HCT116 (cell line): ENCODE measurements at regions not wholly inside any gene's neighbourhood (a gene's known extent, or its start where the extent isn't known, plus 50 kb on each side); places are given as distances from the start of the nearest gene placed in this dataset.

Experiments used
- ATAC-seq: fragments of 200-7000 bp; cut with Tn5 transposase; 2 replicates; pipeline ENCODE4 v1.9.1; 2020; ENCODE audit warnings: mild to moderate bottlenecking, moderate library complexity
- BruUV-seq: library from RNA; stranded (reverse); fragments of 400-500 nt; replicated peaks from 2 replicates; lab custom pipeline; 2021; lab: Mats Ljungman, UMichigan
- CTCF ChIA-PET: fragments of 300-600 bp; sonication (Branson Sonifier 250); formaldehyde crosslinking; loops from one replicate; lab custom pipeline; 2021; ENCODE audit warnings: antibody characterized with exemption; lab: Charles Lee
- POLR2A ChIA-PET: fragments of 300-600, 350-600 bp; sonication (Branson Sonifier 250); formaldehyde crosslinking; loops from one replicate; lab custom pipeline; 2021; ENCODE audit warnings: antibody characterized with exemption; lab: Charles Lee
- RAD21 ChIA-PET, 2 experiments: fragments of 300-600 bp; sonication (Branson Sonifier 250); formaldehyde crosslinking; loops; one replicate each; lab custom pipeline; 2023; ENCODE audit warnings: low total read pairs in 2 of 2; ENCODE audit not compliant: uncharacterized antibody in 2 of 2, unreplicated experiment in 2 of 2, low non-redundant PET in 1 of 2; lab: Charles Lee
- DNase-seq: peaks from one replicate; pipeline ENCODE4 v3.0.0-alpha.2; 2010; ENCODE audit warnings: low read depth, low spot score
- H2AFZ ChIP-seq: fragments of 200-600 bp; shearing (Covaris generic), sonication (generic); 2 replicates; pipeline ENCODE4 v1.6.1; 2017; ENCODE audit warnings: low read depth, mixed run types, mixed read lengths, antibody characterized with exemption, low read length; ENCODE audit not compliant: poor library complexity, severe bottlenecking
- H3K27ac ChIP-seq: 2 replicates; pipeline ENCODE4 v1.5.1; 2012; ENCODE audit warnings: low read depth, low read length
- H3K27me3 ChIP-seq: fragments of 200-600 bp; sonication (generic); 2 replicates; pipeline ENCODE4 v1.6.1; 2016; ENCODE audit warnings: mixed run types, low read length, mixed read lengths; ENCODE audit not compliant: insufficient read depth
- H3K36me3 ChIP-seq, 2 experiments: fragments of 200-500 bp in 1 of 2; fragments of 200-600 bp in 1 of 2; sonication (Bioruptor generic) in 1 of 2; sonication (generic) in 1 of 2; 2 replicates each; pipeline versions ENCODE4 v1.5.1 to v1.6.1; 2014 to 2016; ENCODE audit warnings: low read length in 2 of 2, inconsistent platforms in 1 of 2, mixed read lengths in 1 of 2, mixed run types in 1 of 2; ENCODE audit not compliant: insufficient read depth in 2 of 2, control insufficient read depth in 1 of 2
- H3K4me1 ChIP-seq, 2 experiments: fragments of 200-600 bp in 1 of 2; sonication (generic) in 1 of 2; 2 replicates each; pipeline versions ENCODE4 v1.5.1 to v1.6.1; 2012 to 2017; ENCODE audit warnings: low read length in 2 of 2, inconsistent platforms in 1 of 2, mild to moderate bottlenecking in 1 of 2, mixed read lengths in 1 of 2, mixed run types in 1 of 2, moderate library complexity in 1 of 2; ENCODE audit not compliant: insufficient read depth in 2 of 2, control insufficient read depth in 1 of 2
- H3K4me2 ChIP-seq: fragments of 200-600 bp; sonication (generic); 2 replicates; pipeline ENCODE4 v1.6.1; 2017; ENCODE audit warnings: mixed run types, low read length, mixed read lengths
- H3K4me3 ChIP-seq, 2 experiments: fragments of 200-600 bp in 1 of 2; sonication (generic) in 1 of 2; replicated peaks in 1 of 2; 2 replicates each; pipeline ENCODE4 v1.5.1; 2011 to 2016; ENCODE audit warnings: low read length in 2 of 2, control low read depth in 1 of 2, low read depth in 1 of 2, mild to moderate bottlenecking in 1 of 2, mixed read lengths in 1 of 2, mixed run types in 1 of 2
- H3K79me2 ChIP-seq: fragments of 200-600 bp; sonication (generic); 2 replicates; pipeline ENCODE4 v1.6.1; 2017; ENCODE audit warnings: mild to moderate bottlenecking, mixed run types, low read length, moderate library complexity, mixed read lengths; ENCODE audit not compliant: insufficient read depth
- H3K9ac ChIP-seq: fragments of 200-600 bp; sonication (generic); 2 replicates; pipeline ENCODE4 v1.6.1; 2016; ENCODE audit warnings: low read length, mixed read lengths
- H3K9me2 ChIP-seq: fragments of 200-600 bp; sonication (generic), shearing (Covaris generic); 2 replicates; pipeline ENCODE4 v1.6.1; 2017; ENCODE audit warnings: mixed run types, mild to moderate bottlenecking, moderate library complexity; ENCODE audit not compliant: insufficient read depth
- H3K9me3 ChIP-seq, 2 experiments: fragments of 200-500 bp in 1 of 2; fragments of 200-600 bp in 1 of 2; sonication (Bioruptor generic) in 1 of 2; sonication (generic) in 1 of 2; 2 replicates each; pipeline ENCODE4 v1.6.1; 2014 to 2017; ENCODE audit warnings: low read length in 2 of 2, mixed read lengths in 2 of 2, inconsistent platforms in 1 of 2, low read depth in 1 of 2, mild to moderate bottlenecking in 1 of 2, mixed run types in 1 of 2, moderate library complexity in 1 of 2; ENCODE audit not compliant: control insufficient read depth in 1 of 2, insufficient read depth in 1 of 2
- H4K20me1 ChIP-seq: fragments of 200-600 bp; sonication (generic), shearing (Covaris generic); 2 replicates; pipeline ENCODE4 v1.6.1; 2017; ENCODE audit warnings: mixed run types, mild to moderate bottlenecking, moderate library complexity; ENCODE audit not compliant: insufficient read depth
- CEBPB ChIP-seq: IDR thresholded peaks from 2 replicates; pipeline ENCODE4 v1.6.1; 2012; ENCODE audit warnings: low read depth
- FOSL1 ChIP-seq: IDR thresholded peaks from 2 replicates; pipeline ENCODE4 v1.6.1; 2012; ENCODE audit warnings: low read depth
- POLR2A ChIP-seq: IDR thresholded peaks from 2 replicates; pipeline ENCODE4 v1.7.0; 2011; ENCODE audit warnings: borderline replicate concordance; ENCODE audit not compliant: insufficient read depth, insufficient read length; ENCODE audit errors: extremely low read depth
- RAD21 ChIP-seq: IDR thresholded peaks from 2 replicates; pipeline ENCODE4 v1.6.1; 2012; ENCODE audit warnings: low read depth, mild to moderate bottlenecking
- SIN3A ChIP-seq: IDR thresholded peaks from 2 replicates; pipeline ENCODE4 v1.6.1; 2012; ENCODE audit warnings: low read depth
- intact Hi-C: fragments of 100-400 bp; cut with micrococcal nuclease; formaldehyde crosslinking; loops from 2 replicates; pipeline ENCODE4 v1.10.0; 2022
- TF ChIP-seq, protein P1 (sequence below): IDR thresholded peaks from 2 replicates; pipeline ENCODE4 v1.6.1; 2012

DNA sequence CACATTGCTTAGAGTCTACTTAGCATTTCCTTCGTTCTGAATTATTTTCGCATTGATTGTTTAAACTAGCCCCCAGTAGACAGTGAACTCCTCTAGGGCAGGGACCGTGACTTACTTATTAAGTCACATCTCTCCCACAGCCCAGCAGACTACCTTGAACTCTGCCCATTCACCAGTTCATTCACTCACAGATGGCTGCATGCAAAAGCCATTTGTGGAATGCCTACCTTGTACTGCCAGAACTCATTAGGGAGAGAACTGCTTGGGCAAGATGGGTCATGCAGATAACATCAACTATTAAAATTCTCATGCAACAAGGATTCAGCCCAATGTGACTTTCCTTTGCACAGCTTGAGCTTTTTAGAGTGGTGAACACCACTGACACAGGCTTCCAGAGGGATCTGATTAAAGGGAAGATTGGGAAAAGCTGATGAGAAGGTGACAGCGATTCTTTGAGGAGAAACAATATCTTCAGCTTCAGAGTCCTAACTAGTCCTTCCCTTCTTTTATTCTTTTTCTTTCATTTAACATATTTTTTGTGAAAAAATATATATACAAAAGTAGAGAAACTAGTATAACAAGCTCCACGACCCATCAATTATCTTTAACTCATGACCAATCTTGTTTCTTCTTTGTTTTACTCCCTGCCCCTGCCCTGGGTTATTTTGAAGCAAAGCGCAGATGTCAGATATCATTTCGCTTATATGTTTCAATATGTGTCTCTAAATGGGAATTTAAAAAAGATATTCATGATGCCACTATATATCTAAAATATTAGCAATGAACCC lies 273.9 kb downstream of the CDC5L start:
- no TSS peak for BruUV-seq
- no peak overlapping the region for H3K4me2 ChIP-seq

DNA sequence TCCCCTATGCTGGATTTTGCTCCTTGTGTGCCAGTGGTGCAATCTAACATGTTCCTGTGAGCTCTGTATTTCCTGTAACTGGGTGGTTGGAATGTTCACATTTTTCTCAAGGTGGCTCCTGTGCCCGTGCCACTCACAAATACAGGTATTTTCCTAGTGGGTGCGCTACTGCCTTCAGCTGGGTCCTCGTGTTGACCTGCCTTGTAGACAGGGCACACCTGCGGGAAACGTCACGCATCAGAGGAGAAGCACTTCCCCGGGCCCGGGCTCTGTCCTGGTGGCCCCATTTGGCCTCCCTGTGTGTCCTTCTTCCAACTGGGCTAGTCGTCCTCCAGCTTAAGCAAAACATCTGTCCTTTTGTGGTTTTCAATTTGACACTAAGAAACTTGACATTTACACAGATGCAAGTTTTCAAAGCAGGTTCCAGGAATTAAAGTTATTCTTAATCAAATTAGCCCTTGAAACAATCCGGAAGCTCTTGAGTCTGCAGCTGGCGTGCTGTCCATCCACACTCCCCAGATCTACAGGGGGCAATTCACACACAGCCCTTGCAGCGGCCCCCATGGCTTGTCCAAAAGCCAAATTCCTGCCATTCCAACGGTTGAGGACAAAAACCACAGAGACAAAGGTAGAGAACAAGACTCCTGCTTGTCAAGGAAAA lies 275.1 kb downstream of the CDC5L start:
- H3K36me3 ChIP-seq = no peaks in the 10 kb centered on the region
- H3K4me3 ChIP-seq = no peak overlapping the region
- H3K9ac ChIP-seq = no peak overlapping the region
- DNase-seq (no peak), ATAC-seq (no peak)
- no peak overlapping the region for H3K27ac ChIP-seq
- H2AFZ ChIP-seq = no peak overlapping the region
- BruUV-seq = no TSS peak
- POLR2A ChIA-PET = no interaction called here
- peaks cover 12 to 17% of the 10 kb centered on the region in 2 experiments for H3K4me1 ChIP-seq
- no peaks in the 10 kb centered on the region for H3K27me3 ChIP-seq
- RAD21 ChIA-PET = no interaction called here
- no peaks in the 10 kb centered on the region for H3K9me2 ChIP-seq
- no peaks in the 10 kb centered on the region for H3K79me2 ChIP-seq
- H4K20me1 ChIP-seq = no peaks in the 10 kb centered on the region
- no peak overlapping the region for H3K4me2 ChIP-seq
- CTCF ChIA-PET = no interaction called here
- TF ChIP-seq, protein P1, sequence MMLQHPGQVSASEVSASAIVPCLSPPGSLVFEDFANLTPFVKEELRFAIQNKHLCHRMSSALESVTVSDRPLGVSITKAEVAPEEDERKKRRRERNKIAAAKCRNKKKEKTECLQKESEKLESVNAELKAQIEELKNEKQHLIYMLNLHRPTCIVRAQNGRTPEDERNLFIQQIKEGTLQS = no peak
- intact Hi-C loops = no loop called here
- H3K9me3 ChIP-seq = no peaks in the 10 kb centered on the region

More for the DNA sequence above, 273.9 kb downstream of the CDC5L start:
- H2AFZ ChIP-seq = no peak overlapping the region
- H3K9me3 ChIP-seq = no peaks in the 10 kb centered on the region
- H3K79me2 ChIP-seq = no peaks in the 10 kb centered on the region
- no peak for DNase-seq
- ChIA-PET RAD21 (no interaction called here), POLR2A (no interaction called here), CTCF (interaction anchor here (2.4 kb wide), 1 partner anchor 1261 kb away, joined by 6 read pairs; no protein-coding TSS in a partner anchor)
- ATAC-seq = no peak
- no peak overlapping the region for H3K4me3 ChIP-seq
- no peak overlapping the region for H3K9ac ChIP-seq
- no peaks in the 10 kb centered on the region for H3K9me2 ChIP-seq
- H3K4me1 ChIP-seq = peaks cover 3 to 8% of the 10 kb centered on the region in 2 experiments; a peak in 2 of 4 replicates
- TF ChIP-seq FOSL1 (no peak), SIN3A (no peak), RAD21 (no peak), CEBPB (no peak), POLR2A (no peak)
- no peaks in the 10 kb centered on the region for H4K20me1 ChIP-seq
- intact Hi-C loops = no loop called here
- no peaks in the 10 kb centered on the region for H3K27me3 ChIP-seq
- H3K36me3 ChIP-seq = no peaks in the 10 kb centered on the region
- H3K27ac ChIP-seq = no peak overlapping the region
